ENCODE measurements at regions not wholly inside any gene's neighbourhood (a gene's known extent, or its start where the extent isn't known, plus 50 kb on each side); places are given as distances from the start of the nearest gene placed in this dataset.
"Not testable (repeated sequence)": the region's sequence is repeated elsewhere in the genome, so short reads cannot be mapped to it uniquely, and the experiment has no call there.

GRCh38 chr1:187696073-187696472 is 867.3 kb downstream of the PLA2G4A start:
- in situ Hi-C loops (cut with HindIII; ENCODE audit: low pct_unique_long_range_greater_than_20kb, low sequenced_read_pairs) = no loop called here
- DNase-seq (ENCODE audit: low read depth) = no peak

- DNase-seq (ENCODE audit: low read depth); in situ Hi-C loops (cut with HindIII; ENCODE audit: low pct_unique_long_range_greater_than_20kb, low sequenced_read_pairs): not testable (repeated sequence)
Measured at GRCh38 chr1:187703138-187704130, 874.7 kb downstream of the PLA2G4A start.

GRCh38 chr1:187714470-187714869 is 885.7 kb downstream of the PLA2G4A start:
- DNase-seq (ENCODE audit: low read depth) = no peak
- in situ Hi-C loops (cut with HindIII; ENCODE audit: low pct_unique_long_range_greater_than_20kb, low sequenced_read_pairs) = no loop called here

GRCh38 chr1:187715483-187715882 is 886.7 kb downstream of the PLA2G4A start:
- in situ Hi-C loops (cut with HindIII; ENCODE audit: low pct_unique_long_range_greater_than_20kb, low sequenced_read_pairs) = no loop called here
- no peak for DNase-seq (ENCODE audit: low read depth)

DNA sequence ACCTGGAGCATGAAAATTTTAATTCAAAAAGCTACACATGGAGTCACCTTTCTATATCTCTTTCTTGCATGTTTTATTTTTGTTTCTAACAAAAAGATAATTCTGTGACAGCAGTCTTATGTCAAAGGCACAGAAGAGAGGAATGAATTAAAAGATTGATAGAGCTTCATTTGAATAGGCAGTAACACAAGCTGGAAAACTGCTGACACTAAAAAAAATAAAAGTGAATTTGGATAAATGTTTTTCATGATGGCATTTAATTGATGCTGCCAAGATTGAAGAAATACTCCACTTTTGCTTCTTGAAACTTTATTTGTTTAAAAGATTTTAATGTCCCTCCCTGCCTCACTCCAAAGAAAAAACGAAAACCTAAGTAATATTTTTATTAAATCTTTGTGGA is 887.4 kb downstream of the PLA2G4A start:
- in situ Hi-C loops (cut with HindIII; ENCODE audit: low pct_unique_long_range_greater_than_20kb, low sequenced_read_pairs) = no loop called here

DNA sequence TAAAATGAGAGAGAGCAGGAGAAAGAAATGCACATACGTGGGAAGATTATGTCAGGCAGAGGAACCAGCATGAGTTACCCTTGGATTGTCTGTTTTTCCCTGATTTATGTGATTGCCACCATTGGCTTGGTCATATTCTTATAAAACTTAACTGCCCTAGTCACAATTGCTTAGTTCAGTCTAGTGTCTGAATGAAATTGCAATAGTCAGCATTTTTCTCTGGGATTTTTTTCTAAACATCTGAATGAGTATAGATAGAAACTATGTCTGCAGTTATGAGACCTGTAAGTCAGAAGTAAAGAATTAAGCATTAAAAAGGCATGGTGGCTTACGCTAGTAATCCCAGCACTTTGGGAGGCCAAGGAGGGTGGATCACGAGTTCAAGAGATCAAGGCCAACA is 889.8 kb downstream of the PLA2G4A start:
- in situ Hi-C loops (cut with HindIII; ENCODE audit: low pct_unique_long_range_greater_than_20kb, low sequenced_read_pairs) = no loop called here
- DNase-seq (ENCODE audit: low read depth) = no peak

More for the DNA sequence above, 887.4 kb downstream of the PLA2G4A start:
- DNase-seq (ENCODE audit: low read depth) = no peak

DNA sequence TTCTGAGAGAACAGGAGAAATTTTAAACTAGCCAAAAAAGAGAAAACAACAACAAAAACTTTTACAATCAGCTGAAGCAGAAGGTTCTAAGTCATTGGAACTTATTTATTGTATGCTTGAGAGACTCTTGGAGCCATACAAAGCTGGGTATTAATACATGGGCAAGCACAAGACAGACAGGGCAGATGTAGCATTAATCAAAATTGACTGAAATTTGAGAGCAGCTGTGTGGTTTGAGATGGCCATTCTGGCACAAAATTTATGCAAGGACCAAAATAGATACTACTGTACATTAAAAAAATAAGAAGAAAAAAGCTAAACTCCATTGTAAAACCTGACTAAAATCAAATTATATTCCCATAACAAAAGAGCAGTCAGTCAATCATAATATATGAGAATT is 892.5 kb downstream of the PLA2G4A start:
- in situ Hi-C loops (cut with HindIII; ENCODE audit: low pct_unique_long_range_greater_than_20kb, low sequenced_read_pairs) = no loop called here
- DNase-seq (ENCODE audit: low read depth) = no peak

- in situ Hi-C loops (cut with HindIII; ENCODE audit: low pct_unique_long_range_greater_than_20kb, low sequenced_read_pairs) = no loop called here
- DNase-seq (ENCODE audit: low read depth) = peak; percentile 51
Measured at GRCh38 chr1:187725216-187725615, 896.5 kb downstream of the PLA2G4A start.

GRCh38 chr1:187733232-187733631 is 904.5 kb downstream of the PLA2G4A start:
- in situ Hi-C loops (cut with HindIII; ENCODE audit: low pct_unique_long_range_greater_than_20kb, low sequenced_read_pairs) = no loop called here
- no peak for DNase-seq (ENCODE audit: low read depth)

- in situ Hi-C loops (cut with HindIII; ENCODE audit: low pct_unique_long_range_greater_than_20kb, low sequenced_read_pairs) = no loop called here
- DNase-seq (ENCODE audit: low read depth) = no peak
Measured at GRCh38 chr1:187734427-187734826, 905.7 kb downstream of the PLA2G4A start.

- in situ Hi-C loops (cut with HindIII; ENCODE audit: low pct_unique_long_range_greater_than_20kb, low sequenced_read_pairs) = no loop called here
- DNase-seq (ENCODE audit: low read depth) = no peak
Measured at GRCh38 chr1:187744665-187745064, 915.9 kb downstream of the PLA2G4A start.

GRCh38 chr1:187755536-187755935 is 926.8 kb downstream of the PLA2G4A start:
- in situ Hi-C loops (cut with HindIII; ENCODE audit: low pct_unique_long_range_greater_than_20kb, low sequenced_read_pairs) = no loop called here
- no peak for DNase-seq (ENCODE audit: low read depth)

GRCh38 chr1:187756684-187757083 is 927.9 kb downstream of the PLA2G4A start:
- DNase-seq (ENCODE audit: low read depth); in situ Hi-C loops (cut with HindIII; ENCODE audit: low pct_unique_long_range_greater_than_20kb, low sequenced_read_pairs): not testable (repeated sequence)

DNA sequence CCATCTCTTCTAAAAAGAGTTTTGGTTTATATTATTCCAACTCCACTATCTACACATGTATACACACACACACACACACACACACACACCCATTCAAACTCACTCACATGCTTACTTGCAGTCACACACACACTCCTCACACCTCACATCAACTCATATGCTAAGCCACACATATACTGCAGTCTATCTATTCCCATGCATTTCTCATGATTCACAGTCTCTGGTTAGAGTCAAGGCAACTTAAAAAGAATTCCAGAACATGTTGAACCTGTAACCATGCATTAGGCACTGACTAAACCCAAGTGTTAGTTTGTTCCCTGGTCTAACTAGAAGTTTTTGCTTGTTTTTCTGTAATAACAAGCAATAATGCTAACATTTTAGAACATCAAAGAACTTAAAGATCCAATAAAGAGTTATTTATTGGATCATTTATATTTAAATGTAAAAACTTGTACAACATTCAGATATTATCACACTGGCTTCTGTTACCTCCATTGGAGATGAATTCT is 931.1 kb downstream of the PLA2G4A start:
- DNase-seq (ENCODE audit: low read depth) = no peak
- in situ Hi-C loops (cut with HindIII; ENCODE audit: low pct_unique_long_range_greater_than_20kb, low sequenced_read_pairs) = no loop called here

GRCh38 chr1:187762118-187762517 is 933.4 kb downstream of the PLA2G4A start:
- in situ Hi-C loops (cut with HindIII; ENCODE audit: low pct_unique_long_range_greater_than_20kb, low sequenced_read_pairs) = no loop called here
- DNase-seq (ENCODE audit: low read depth) = no peak

DNA sequence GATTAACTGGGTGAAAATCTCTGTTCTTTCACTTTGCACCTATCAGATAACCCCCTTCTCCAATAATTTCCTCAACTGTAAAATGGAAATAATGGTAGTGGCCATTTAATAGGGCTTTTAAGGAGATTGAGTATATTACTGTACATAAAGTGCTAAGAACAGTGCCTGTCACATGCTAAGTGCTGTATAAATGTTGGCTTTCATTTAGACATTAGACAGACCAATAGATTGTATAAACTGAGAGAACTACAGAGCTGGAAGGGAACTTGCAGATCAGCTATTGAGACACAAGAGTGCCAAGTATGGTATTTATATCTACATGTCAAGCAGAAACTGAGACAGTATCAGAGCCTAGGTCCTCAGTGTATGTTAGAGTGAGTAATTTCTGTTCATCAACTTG is 934.7 kb downstream of the PLA2G4A start:
- DNase-seq (ENCODE audit: low read depth) = no peak
- in situ Hi-C loops (cut with HindIII; ENCODE audit: low pct_unique_long_range_greater_than_20kb, low sequenced_read_pairs) = no loop called here

DNA sequence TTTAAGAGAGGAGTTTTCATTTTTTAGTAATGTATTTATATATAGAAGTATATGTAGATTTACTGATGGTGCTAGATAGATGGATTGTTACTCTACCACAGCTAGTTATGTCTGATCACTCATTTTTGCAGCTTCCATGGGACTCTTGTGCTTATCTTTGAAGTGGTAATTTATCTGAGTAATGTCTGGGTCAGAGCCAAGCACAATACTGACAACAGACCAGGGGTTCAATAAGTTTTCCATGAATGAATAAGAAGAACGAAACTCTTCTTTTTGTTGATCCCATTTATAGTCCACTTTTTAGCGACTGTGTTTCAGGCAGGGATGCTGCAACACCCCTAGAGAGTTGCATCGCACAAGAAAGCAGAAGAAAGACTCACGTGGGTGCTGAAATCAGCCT is 935.2 kb downstream of the PLA2G4A start:
- DNase-seq (ENCODE audit: low read depth) = no peak
- in situ Hi-C loops (cut with HindIII; ENCODE audit: low pct_unique_long_range_greater_than_20kb, low sequenced_read_pairs) = no loop called here

GRCh38 chr1:187771396-187771795 is 942.6 kb downstream of the PLA2G4A start:
- in situ Hi-C loops (cut with HindIII; ENCODE audit: low pct_unique_long_range_greater_than_20kb, low sequenced_read_pairs) = no loop called here
- DNase-seq (ENCODE audit: low read depth) = no peak

GRCh38 chr1:187773168-187773567 is 944.4 kb downstream of the PLA2G4A start:
- no peak for DNase-seq (ENCODE audit: low read depth)
- in situ Hi-C loops (cut with HindIII; ENCODE audit: low pct_unique_long_range_greater_than_20kb, low sequenced_read_pairs) = no loop called here

DNA sequence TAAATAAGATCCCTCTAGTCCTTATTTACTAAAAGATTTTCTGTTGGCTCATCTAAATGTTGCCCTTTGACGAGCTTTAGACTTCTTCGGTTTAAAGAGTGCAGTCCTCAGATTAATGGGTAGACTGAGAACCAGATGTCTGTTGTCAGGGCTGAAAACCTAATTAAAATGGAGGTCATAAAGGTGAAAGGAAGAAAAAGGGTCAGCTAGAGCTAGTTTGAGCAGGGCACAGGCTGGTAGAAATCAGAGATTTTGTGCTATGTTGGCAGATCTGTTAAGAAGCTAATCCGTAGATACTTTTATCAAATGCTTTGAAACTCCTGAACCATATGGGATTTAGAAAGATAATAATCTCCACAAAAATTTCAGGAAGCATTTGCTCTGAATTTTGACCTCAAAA is 959.0 kb downstream of the PLA2G4A start:
- no peak for DNase-seq (ENCODE audit: low read depth)
- in situ Hi-C loops (cut with HindIII; ENCODE audit: low pct_unique_long_range_greater_than_20kb, low sequenced_read_pairs) = no loop called here
